Mammary epithelial cell (primary cell): ENCODE measurements at regions not wholly inside any gene's neighbourhood (a gene's known extent, or its start where the extent isn't known, plus 50 kb on each side); places are given as distances from the start of the nearest gene placed in this dataset.

ENCODE experiments used
- CTCF ChIP-seq, 2 donors: IDR thresholded peaks in 1 of 2; conservative IDR thresholded peaks in 1 of 2; 2 replicates each; pipeline ENCODE4 v1.5.1; 2011 to 2012; ENCODE audit warnings: inconsistent platforms in 2 of 2, low read length in 2 of 2, mild to moderate bottlenecking in 2 of 2, control low read depth in 1 of 2, low read depth in 1 of 2; ENCODE audit not compliant: insufficient read depth in 1 of 2; ENCODE audit errors: extremely low read depth in 1 of 2
- EZH2 ChIP-seq: IDR thresholded peaks from 2 replicates; pipeline ENCODE4 v1.6.1; 2012; ENCODE audit warnings: low read length, inconsistent platforms, borderline replicate concordance

- TF ChIP-seq EZH2 (no peak), CTCF (conservative IDR thresholded peaks at IDR 0.05 in 1 of 2, IDR thresholded peaks at IDR 0.05 in 1 of 2; ENCODE audit: extremely low read depth in 1 of 2, insufficient read depth in 1 of 2, low read depth in 1 of 2, low read length in 2 of 2) (no peak)
Observed at GRCh38 chr10:44804661-44805060, 106.5 kb upstream of the TMEM72 start.
